NT2/D1 (cell line): ENCODE measurements at regions not wholly inside any gene's neighbourhood (a gene's known extent, or its start where the extent isn't known, plus 50 kb on each side); places are given as distances from the start of the nearest gene placed in this dataset.

Experiments
- SUZ12 ChIP-seq: IDR thresholded peaks from 2 replicates; pipeline ENCODE4 v1.6.1; 2011; ENCODE audit not compliant: insufficient read length, insufficient read depth; ENCODE audit errors: extremely low read depth
- YY1 ChIP-seq: IDR thresholded peaks from 2 replicates; pipeline ENCODE4 v1.6.1; 2011; ENCODE audit not compliant: insufficient read length, insufficient read depth

DNA sequence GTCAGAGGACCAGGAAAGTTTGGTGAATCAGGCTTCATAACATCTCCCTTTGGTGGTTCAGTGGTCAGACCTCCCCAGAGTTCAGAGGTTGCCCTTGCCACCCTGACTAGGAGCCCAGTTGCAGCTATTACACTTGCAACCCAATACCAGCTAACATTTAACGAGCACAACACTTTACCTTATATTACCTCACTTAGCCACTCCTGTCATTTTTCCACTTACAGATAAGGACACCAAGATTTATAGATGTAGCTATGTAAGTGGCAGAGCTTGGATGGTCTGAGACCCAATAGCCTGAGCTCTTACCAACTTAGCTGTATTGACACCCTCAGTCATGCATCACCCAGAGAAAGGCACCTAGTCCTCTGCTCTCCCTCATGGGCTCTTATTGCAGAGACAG lies 234.7 kb downstream of the INSC start:
- TF ChIP-seq YY1, result no peak
- no peak for TF ChIP-seq SUZ12
